GM19351 (cell line): ENCODE measurements at regions not wholly inside any gene's neighbourhood (a gene's known extent, or its start where the extent isn't known, plus 50 kb on each side); places are given as distances from the start of the nearest gene placed in this dataset.
A peak's percentile ranks its signal among the peaks of the same experiment; 100 is the strongest.
"Not testable (repeated sequence)": the region's sequence is repeated elsewhere in the genome, so short reads cannot be mapped to it uniquely, and the experiment has no call there.

ENCODE experiments used
- ATAC-seq: cut with Tn5 transposase; IDR thresholded peaks from one replicate; pipeline ENCODE4 v1.9.1; 2021; ENCODE audit warnings: mild to moderate bottlenecking, moderate library complexity; ENCODE audit not compliant: unreplicated experiment

- no peak for ATAC-seq
These were observed 371.2 kb downstream of the BTG1 start for GRCh38 chr12:91774434-91774921.

GRCh38 chr12:91773749-91774429, 371.8 kb downstream of the BTG1 start:
- no peak for ATAC-seq

GRCh38 chr12:91772411-91772810, 373.2 kb downstream of the BTG1 start:
- no peak for ATAC-seq

GRCh38 chr12:91769736-91770135, 375.9 kb downstream of the BTG1 start:
- ATAC-seq, result no peak

- no peak for ATAC-seq
These were observed 378.4 kb downstream of the BTG1 start for GRCh38 chr12:91767237-91767636.

- no peak for ATAC-seq
These were observed 379.2 kb downstream of the BTG1 start for GRCh38 chr12:91766454-91766853.

- no peak for ATAC-seq
These were observed 381.8 kb downstream of the BTG1 start for GRCh38 chr12:91763654-91764370.

GRCh38 chr12:91753649-91754048, 392.0 kb downstream of the BTG1 start:
- no peak for ATAC-seq

- ATAC-seq, result no peak
These were observed 398.7 kb downstream of the BTG1 start for GRCh38 chr12:91746976-91747375.

- ATAC-seq, result no peak
These were observed 401.0 kb downstream of the BTG1 start for GRCh38 chr12:91744597-91744996.

- ATAC-seq, result no peak
These were observed 401.8 kb downstream of the BTG1 start for GRCh38 chr12:91743704-91744321.

- ATAC-seq, result no peak
These were observed 402.4 kb downstream of the BTG1 start for GRCh38 chr12:91743280-91743679.

- no peak for ATAC-seq
These were observed 403.7 kb downstream of the BTG1 start for GRCh38 chr12:91741932-91742331.

- ATAC-seq, result not testable (repeated sequence)
These were observed 411.8 kb downstream of the BTG1 start for GRCh38 chr12:91733846-91734245.

GRCh38 chr12:91732086-91732485, 413.6 kb downstream of the BTG1 start:
- no peak for ATAC-seq

- ATAC-seq, result no peak
These were observed 416.1 kb downstream of the BTG1 start for GRCh38 chr12:91729543-91729942.

- ATAC-seq, result no peak
These were observed 422.5 kb downstream of the BTG1 start for GRCh38 chr12:91723191-91723590.

GRCh38 chr12:91722072-91722471, 423.6 kb downstream of the BTG1 start:
- peak; percentile 71 for ATAC-seq

- ATAC-seq, result no peak
These were observed 424.6 kb downstream of the BTG1 start for GRCh38 chr12:91721023-91721422.

- no peak for ATAC-seq
These were observed 427.3 kb downstream of the BTG1 start for GRCh38 chr12:91718326-91718725.

GRCh38 chr12:91717804-91718203, 427.8 kb downstream of the BTG1 start:
- no peak for ATAC-seq

- ATAC-seq, result not testable (repeated sequence)
These were observed 433.7 kb downstream of the BTG1 start for GRCh38 chr12:91711925-91712324.
